ENCODE measurements at regions not wholly inside any gene's neighbourhood (a gene's known extent, or its start where the extent isn't known, plus 50 kb on each side); places are given as distances from the start of the nearest gene placed in this dataset.

DNA sequence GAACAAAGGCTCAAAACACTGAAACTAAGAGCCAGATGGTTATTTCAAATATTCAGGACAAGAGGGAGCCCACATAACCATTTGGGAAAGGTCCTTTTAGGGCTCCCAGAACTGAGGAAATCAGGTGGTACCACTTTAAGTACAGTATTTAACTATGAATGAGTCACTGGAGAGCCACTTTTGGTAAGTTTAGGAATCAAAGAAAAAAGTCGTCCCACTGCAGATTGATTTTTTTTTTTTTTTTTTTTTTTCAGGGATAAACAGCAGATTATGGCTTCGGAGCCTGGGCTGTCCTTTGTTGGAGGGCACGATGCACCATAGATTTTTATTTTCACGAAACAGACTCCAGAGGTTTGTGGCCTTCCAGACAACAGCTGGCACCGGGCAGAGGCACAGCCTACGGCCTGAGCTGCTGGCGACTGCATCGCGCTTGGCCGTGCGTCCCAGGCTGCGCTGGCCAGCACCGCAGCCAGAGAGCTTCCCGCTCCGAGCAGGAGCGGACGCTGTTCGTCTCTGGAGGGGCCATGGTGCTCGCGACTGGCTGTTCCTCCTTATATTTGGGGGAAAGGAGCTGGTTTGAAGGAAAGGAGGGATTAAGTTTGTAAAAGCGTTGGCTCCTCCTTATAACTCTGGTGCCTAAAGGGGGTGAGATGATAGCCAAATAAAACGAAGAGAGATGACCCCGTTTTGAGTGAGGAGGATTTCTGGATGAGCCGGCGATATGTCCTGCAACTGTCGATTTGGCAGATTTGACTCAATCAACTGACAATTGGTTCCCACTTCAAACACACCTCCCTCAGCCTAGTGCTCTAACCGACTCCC is 152.9 kb upstream of the GOLIM4 start:
- H3K9ac ChIP-seq (ENCODE audit: low read depth, low read length) = peak overlapping the region; percentile 70
- H3K9me3 ChIP-seq (replicated peaks; ENCODE audit: low read length) = no peaks in the 10 kb centered on the region
- no peaks in the 10 kb centered on the region for H3K27me3 ChIP-seq (ENCODE audit: control insufficient read depth, insufficient read depth, low read length)
- H3K4me1 ChIP-seq (ENCODE audit: control insufficient read depth, insufficient read depth, low read length) = peaks cover 3% of the 10 kb centered on the region
- H3K4me2 ChIP-seq (ENCODE audit: low read length) = peak overlapping the region; percentile 98
- H3K36me3 ChIP-seq (ENCODE audit: insufficient read depth, low read length) = no peaks in the 10 kb centered on the region
- H3K4me3 ChIP-seq (ENCODE audit: low read length) = peak overlapping the region; percentile 80

GRCh38 chr3:168241156-168241555 is 145.4 kb upstream of the GOLIM4 start:
- H3K4me1 ChIP-seq (ENCODE audit: control insufficient read depth, insufficient read depth, low read length) = no peaks in the 10 kb centered on the region
- H3K9me3 ChIP-seq (replicated peaks; ENCODE audit: low read length) = no peaks in the 10 kb centered on the region
- H3K36me3 ChIP-seq (ENCODE audit: insufficient read depth, low read length) = no peaks in the 10 kb centered on the region
- H3K27me3 ChIP-seq (ENCODE audit: control insufficient read depth, insufficient read depth, low read length) = no peaks in the 10 kb centered on the region
- no peak overlapping the region for H3K4me2 ChIP-seq (ENCODE audit: low read length)
- H3K4me3 ChIP-seq (ENCODE audit: low read length) = no peak overlapping the region
- no peak overlapping the region for H3K9ac ChIP-seq (ENCODE audit: low read depth, low read length)

DNA sequence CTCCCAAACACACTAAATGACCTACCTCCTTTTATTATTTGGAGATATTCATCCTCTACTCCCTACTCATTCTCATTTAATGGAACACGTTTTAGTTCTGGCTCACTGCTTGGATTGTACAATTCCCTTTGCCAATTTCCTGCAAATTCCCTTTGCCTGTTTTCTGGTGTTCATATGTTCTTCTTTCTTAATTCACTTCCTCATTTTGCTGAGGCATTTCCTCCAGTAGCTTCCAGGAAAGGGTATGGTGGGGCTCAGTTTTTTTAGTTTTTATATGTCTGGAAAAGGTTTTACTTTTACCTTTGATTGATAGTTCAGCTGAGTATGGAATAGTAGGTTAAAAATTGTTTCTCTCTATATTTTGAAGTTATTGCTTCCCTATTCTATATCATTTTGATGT is 143.6 kb upstream of the GOLIM4 start:
- no peaks in the 10 kb centered on the region for H3K4me1 ChIP-seq (ENCODE audit: control insufficient read depth, insufficient read depth, low read length)
- H3K4me2 ChIP-seq (ENCODE audit: low read length) = no peak overlapping the region
- H3K9me3 ChIP-seq (replicated peaks; ENCODE audit: low read length) = no peaks in the 10 kb centered on the region
- H3K36me3 ChIP-seq (ENCODE audit: insufficient read depth, low read length) = no peaks in the 10 kb centered on the region
- H3K27me3 ChIP-seq (ENCODE audit: control insufficient read depth, insufficient read depth, low read length) = no peaks in the 10 kb centered on the region
- H3K4me3 ChIP-seq (ENCODE audit: low read length) = no peak overlapping the region
- H3K9ac ChIP-seq (ENCODE audit: low read depth, low read length) = no peak overlapping the region

- no peak overlapping the region for H3K4me2 ChIP-seq (ENCODE audit: low read length)
- no peak overlapping the region for H3K9ac ChIP-seq (ENCODE audit: low read depth, low read length)
- no peak overlapping the region for H3K4me3 ChIP-seq (ENCODE audit: low read length)
- no peaks in the 10 kb centered on the region for H3K4me1 ChIP-seq (ENCODE audit: control insufficient read depth, insufficient read depth, low read length)
- no peaks in the 10 kb centered on the region for H3K27me3 ChIP-seq (ENCODE audit: control insufficient read depth, insufficient read depth, low read length)
- no peaks in the 10 kb centered on the region for H3K9me3 ChIP-seq (replicated peaks; ENCODE audit: low read length)
- H3K36me3 ChIP-seq (ENCODE audit: insufficient read depth, low read length) = no peaks in the 10 kb centered on the region
Observed at GRCh38 chr3:168233001-168233400, 137.3 kb upstream of the GOLIM4 start.

DNA sequence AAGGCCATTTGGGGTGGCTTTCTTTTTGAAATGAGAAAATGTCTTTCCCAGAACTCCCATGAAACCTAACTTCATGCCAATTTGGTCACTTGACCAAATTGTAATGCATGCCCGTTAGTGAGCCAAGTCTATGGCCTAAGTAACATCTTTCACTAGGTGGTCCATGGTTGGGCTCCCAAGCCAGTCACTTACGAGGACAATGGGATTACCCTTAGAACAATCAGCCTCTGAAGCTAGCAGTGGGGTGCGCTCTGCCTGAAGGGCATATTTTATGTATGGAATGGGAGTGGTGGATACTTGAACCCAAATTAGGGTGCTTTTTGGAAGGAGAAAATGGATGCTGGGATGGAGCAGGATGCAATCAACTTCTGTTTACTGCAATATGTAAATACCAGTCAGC is 127.4 kb upstream of the GOLIM4 start:
- no peaks in the 10 kb centered on the region for H3K27me3 ChIP-seq (ENCODE audit: control insufficient read depth, insufficient read depth, low read length)
- no peak overlapping the region for H3K9ac ChIP-seq (ENCODE audit: low read depth, low read length)
- no peaks in the 10 kb centered on the region for H3K9me3 ChIP-seq (replicated peaks; ENCODE audit: low read length)
- H3K4me3 ChIP-seq (ENCODE audit: low read length) = no peak overlapping the region
- no peaks in the 10 kb centered on the region for H3K36me3 ChIP-seq (ENCODE audit: insufficient read depth, low read length)
- H3K4me1 ChIP-seq (ENCODE audit: control insufficient read depth, insufficient read depth, low read length) = no peaks in the 10 kb centered on the region
- no peak overlapping the region for H3K4me2 ChIP-seq (ENCODE audit: low read length)

- Histone ChIP-seq H3K27me3 (ENCODE audit: control insufficient read depth, insufficient read depth, low read length) (no peaks in the 10 kb centered on the region), H3K4me3 (ENCODE audit: low read length) (no peak overlapping the region), H3K4me1 (ENCODE audit: control insufficient read depth, insufficient read depth, low read length) (no peaks in the 10 kb centered on the region), H3K4me2 (ENCODE audit: low read length) (no peak overlapping the region), H3K9me3 (replicated peaks; ENCODE audit: low read length) (no peaks in the 10 kb centered on the region), H3K9ac (ENCODE audit: low read depth, low read length) (no peak overlapping the region), H3K36me3 (ENCODE audit: insufficient read depth, low read length) (no peaks in the 10 kb centered on the region)
Observed at GRCh38 chr3:168220556-168220955, 124.8 kb upstream of the GOLIM4 start.

DNA sequence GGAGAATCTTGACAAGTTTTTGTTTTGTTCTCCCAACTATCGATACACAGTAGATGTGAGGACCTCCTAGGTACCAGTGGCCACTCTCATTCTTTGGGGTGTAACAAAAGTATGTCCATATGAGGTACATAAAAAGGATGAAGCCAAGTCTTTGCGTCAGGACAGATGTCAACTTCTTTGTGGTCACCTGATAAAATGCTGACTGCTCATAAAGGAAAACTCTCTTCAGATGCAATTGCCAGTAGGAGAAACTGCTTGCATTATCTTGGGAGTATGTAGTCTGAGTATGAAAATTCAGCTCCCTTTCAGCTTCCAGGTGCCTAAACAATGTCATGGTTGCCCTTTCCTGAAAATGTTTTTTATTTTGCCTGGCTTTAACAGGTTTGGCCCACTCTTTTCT is 123.8 kb upstream of the GOLIM4 start:
- no peak overlapping the region for H3K9ac ChIP-seq (ENCODE audit: low read depth, low read length)
- H3K4me1 ChIP-seq (ENCODE audit: control insufficient read depth, insufficient read depth, low read length) = no peaks in the 10 kb centered on the region
- H3K4me3 ChIP-seq (ENCODE audit: low read length) = no peak overlapping the region
- no peak overlapping the region for H3K4me2 ChIP-seq (ENCODE audit: low read length)
- no peaks in the 10 kb centered on the region for H3K36me3 ChIP-seq (ENCODE audit: insufficient read depth, low read length)
- no peaks in the 10 kb centered on the region for H3K27me3 ChIP-seq (ENCODE audit: control insufficient read depth, insufficient read depth, low read length)
- H3K9me3 ChIP-seq (replicated peaks; ENCODE audit: low read length) = no peaks in the 10 kb centered on the region

DNA sequence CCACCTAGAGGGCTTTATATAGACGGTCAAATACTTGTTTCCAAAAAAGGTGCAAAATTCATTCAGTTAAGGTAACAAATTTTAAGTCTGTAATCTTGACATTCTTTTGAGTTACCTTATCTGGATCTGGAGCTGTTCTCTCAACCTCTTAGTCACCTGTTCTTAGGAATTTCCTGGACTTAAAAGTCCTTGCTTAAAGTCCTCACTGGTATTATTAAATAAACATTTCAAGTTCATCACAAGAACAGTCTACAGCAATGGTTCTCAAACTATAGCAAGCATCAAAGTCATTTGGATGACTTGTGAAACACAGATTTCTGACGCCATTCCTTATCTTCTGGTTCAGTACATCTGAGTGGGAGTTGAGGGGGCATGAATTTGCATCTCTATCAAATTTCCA is 122.9 kb upstream of the GOLIM4 start:
- Histone ChIP-seq H3K9me3 (replicated peaks; ENCODE audit: low read length) (no peaks in the 10 kb centered on the region), H3K4me3 (ENCODE audit: low read length) (no peak overlapping the region), H3K4me2 (ENCODE audit: low read length) (no peak overlapping the region), H3K36me3 (ENCODE audit: insufficient read depth, low read length) (no peaks in the 10 kb centered on the region), H3K27me3 (ENCODE audit: control insufficient read depth, insufficient read depth, low read length) (no peaks in the 10 kb centered on the region), H3K4me1 (ENCODE audit: control insufficient read depth, insufficient read depth, low read length) (peaks cover 3% of the 10 kb centered on the region), H3K9ac (ENCODE audit: low read depth, low read length) (no peak overlapping the region)

- H3K9me3 ChIP-seq (replicated peaks; ENCODE audit: low read length) = no peaks in the 10 kb centered on the region
- H3K4me1 ChIP-seq (ENCODE audit: control insufficient read depth, insufficient read depth, low read length) = peaks cover 3% of the 10 kb centered on the region
- H3K36me3 ChIP-seq (ENCODE audit: insufficient read depth, low read length) = no peaks in the 10 kb centered on the region
- H3K27me3 ChIP-seq (ENCODE audit: control insufficient read depth, insufficient read depth, low read length) = no peaks in the 10 kb centered on the region
- no peak overlapping the region for H3K4me3 ChIP-seq (ENCODE audit: low read length)
- H3K4me2 ChIP-seq (ENCODE audit: low read length) = no peak overlapping the region
- H3K9ac ChIP-seq (ENCODE audit: low read depth, low read length) = no peak overlapping the region
Observed at GRCh38 chr3:168216851-168217250, 121.1 kb upstream of the GOLIM4 start.

DNA sequence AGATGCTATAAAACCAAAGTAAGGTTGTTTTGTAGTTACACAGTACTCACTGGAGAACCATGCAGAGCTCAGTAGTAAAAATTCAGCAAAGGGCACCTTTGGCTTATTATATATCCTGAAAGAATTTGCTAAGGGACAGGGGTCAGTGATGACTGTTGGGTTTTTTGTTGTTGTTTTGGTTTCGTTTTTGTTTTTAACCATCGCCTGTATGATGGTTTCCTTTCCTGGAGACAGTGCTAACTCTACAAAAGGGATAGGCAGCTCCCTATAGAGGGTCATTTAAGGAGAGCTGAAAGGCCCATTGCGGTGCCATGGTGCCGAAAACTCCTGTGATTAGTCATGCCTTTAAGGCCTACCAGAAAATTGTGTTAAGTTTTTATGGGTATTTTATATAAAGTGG is 118.2 kb upstream of the GOLIM4 start:
- Histone ChIP-seq H3K4me3 (ENCODE audit: low read length) (peak overlapping the region; percentile 54), H3K9ac (ENCODE audit: low read depth, low read length) (no peak overlapping the region), H3K36me3 (ENCODE audit: insufficient read depth, low read length) (no peaks in the 10 kb centered on the region), H3K4me1 (ENCODE audit: control insufficient read depth, insufficient read depth, low read length) (peaks cover 3% of the 10 kb centered on the region), H3K4me2 (ENCODE audit: low read length) (peak overlapping the region; percentile 74), H3K9me3 (replicated peaks; ENCODE audit: low read length) (no peaks in the 10 kb centered on the region), H3K27me3 (ENCODE audit: control insufficient read depth, insufficient read depth, low read length) (no peaks in the 10 kb centered on the region)

- H3K27me3 ChIP-seq (ENCODE audit: control insufficient read depth, insufficient read depth, low read length) = no peaks in the 10 kb centered on the region
- no peak overlapping the region for H3K4me2 ChIP-seq (ENCODE audit: low read length)
- H3K4me3 ChIP-seq (ENCODE audit: low read length) = no peak overlapping the region
- peaks cover 3% of the 10 kb centered on the region for H3K4me1 ChIP-seq (ENCODE audit: control insufficient read depth, insufficient read depth, low read length)
- no peaks in the 10 kb centered on the region for H3K36me3 ChIP-seq (ENCODE audit: insufficient read depth, low read length)
- H3K9me3 ChIP-seq (replicated peaks; ENCODE audit: low read length) = no peaks in the 10 kb centered on the region
- H3K9ac ChIP-seq (ENCODE audit: low read depth, low read length) = no peak overlapping the region
Observed at GRCh38 chr3:168212664-168213285, 117.1 kb upstream of the GOLIM4 start.

DNA sequence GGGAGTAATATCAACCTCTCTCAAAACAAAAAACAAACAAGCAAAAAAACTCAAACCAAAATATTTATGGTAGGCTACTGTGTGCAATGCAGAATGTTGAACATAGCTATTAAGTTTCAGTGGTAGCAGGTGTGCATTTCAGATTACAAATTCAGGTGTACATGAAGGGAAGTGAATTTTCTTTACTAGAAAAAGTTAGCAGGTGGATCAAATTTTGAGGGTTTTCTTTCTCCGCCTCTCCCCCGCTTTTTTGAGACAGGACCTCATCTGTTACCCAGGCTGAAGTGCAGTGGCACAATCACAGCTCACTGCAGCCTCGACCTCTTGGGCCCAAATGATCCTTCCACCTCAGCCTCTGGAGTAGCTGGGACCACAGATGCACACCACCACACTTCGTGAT is 109.7 kb upstream of the GOLIM4 start:
- Histone ChIP-seq H3K4me3 (ENCODE audit: low read length) (no peak overlapping the region), H3K4me1 (ENCODE audit: control insufficient read depth, insufficient read depth, low read length) (no peaks in the 10 kb centered on the region), H3K36me3 (ENCODE audit: insufficient read depth, low read length) (no peaks in the 10 kb centered on the region), H3K27me3 (ENCODE audit: control insufficient read depth, insufficient read depth, low read length) (no peaks in the 10 kb centered on the region), H3K9me3 (replicated peaks; ENCODE audit: low read length) (no peaks in the 10 kb centered on the region), H3K4me2 (ENCODE audit: low read length) (no peak overlapping the region), H3K9ac (ENCODE audit: low read depth, low read length) (no peak overlapping the region)

All from skeletal muscle satellite cell (primary cell).